HG02571 (cell line): ENCODE measurements at regions not wholly inside any gene's neighbourhood (a gene's known extent, or its start where the extent isn't known, plus 50 kb on each side); places are given as distances from the start of the nearest gene placed in this dataset.
"Not testable (repeated sequence)": the region's sequence is repeated elsewhere in the genome, so short reads cannot be mapped to it uniquely, and the experiment has no call there.

Experiments
- ATAC-seq: cut with Tn5 transposase; IDR thresholded peaks from one replicate; pipeline ENCODE4 v1.9.1; 2021; ENCODE audit warnings: mild to moderate bottlenecking, moderate library complexity; ENCODE audit not compliant: unreplicated experiment

DNA sequence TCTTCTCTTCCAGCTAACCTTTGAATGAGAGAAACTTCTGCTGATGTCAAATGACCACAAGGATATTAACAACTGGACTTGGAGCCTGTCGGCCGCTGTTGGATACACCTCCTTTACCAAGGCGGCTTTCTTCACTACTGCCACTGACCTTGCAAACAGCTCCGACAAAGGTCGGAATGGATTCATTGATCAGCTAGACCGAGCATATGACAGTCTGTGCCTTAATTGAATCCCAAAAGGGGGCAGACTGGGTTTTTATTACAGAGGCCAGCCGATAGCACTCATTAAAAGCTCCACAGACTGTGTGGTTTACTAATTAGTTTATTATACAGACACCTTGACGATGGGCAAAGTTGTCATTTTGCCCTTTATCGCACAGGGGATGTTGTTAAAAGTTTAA is 394.5 kb downstream of the RERGL start:
- ATAC-seq: no peak

DNA sequence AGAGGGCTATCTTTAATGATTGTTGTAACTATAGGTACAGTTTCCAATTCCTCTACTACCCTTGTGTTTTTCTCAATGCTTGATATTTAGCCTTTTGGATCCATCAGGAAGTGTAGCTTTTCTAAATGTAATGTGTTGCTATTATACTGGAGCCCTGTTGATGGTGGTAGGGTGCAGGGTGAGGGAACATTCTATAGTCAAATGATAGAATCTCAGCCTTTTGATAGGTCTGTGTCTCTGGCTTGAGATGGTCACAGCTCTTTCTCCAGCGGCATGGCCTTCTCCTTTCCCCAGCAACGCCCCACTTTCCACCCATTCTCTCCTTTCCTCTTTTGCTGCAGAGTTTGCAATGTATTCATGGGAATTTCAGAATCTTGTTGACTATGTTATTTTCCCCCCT is 398.6 kb downstream of the RERGL start:
- ATAC-seq: no peak

- no peak for ATAC-seq
Observed at GRCh38 chr12:17680220-17680619, 409.8 kb downstream of the RERGL start.

- no peak for ATAC-seq
Observed at GRCh38 chr12:17666641-17667324, 423.2 kb downstream of the RERGL start.

GRCh38 chr12:17665839-17666238 is 424.2 kb downstream of the RERGL start:
- ATAC-seq: no peak

DNA sequence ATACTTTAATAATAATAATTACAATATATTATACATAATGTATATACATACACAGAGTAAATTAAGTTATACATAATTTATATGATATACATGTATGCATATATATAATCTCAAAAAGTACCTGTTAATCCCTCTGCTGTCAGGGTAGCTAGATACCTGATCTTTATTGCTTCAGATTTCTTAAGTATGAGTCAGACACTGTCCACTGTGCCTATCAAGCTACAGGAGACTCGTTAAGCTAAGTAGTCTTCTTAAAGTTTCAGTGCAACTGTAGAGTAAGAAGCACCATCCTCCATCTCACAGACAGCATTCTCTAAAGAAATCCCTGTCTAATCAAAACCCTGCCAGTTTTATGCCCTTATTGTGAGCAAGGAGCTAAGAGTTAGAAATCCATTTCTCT is 428.7 kb downstream of the RERGL start:
- ATAC-seq: no peak

- no peak for ATAC-seq
Observed at GRCh38 chr12:17652436-17652835, 437.6 kb downstream of the RERGL start.

DNA sequence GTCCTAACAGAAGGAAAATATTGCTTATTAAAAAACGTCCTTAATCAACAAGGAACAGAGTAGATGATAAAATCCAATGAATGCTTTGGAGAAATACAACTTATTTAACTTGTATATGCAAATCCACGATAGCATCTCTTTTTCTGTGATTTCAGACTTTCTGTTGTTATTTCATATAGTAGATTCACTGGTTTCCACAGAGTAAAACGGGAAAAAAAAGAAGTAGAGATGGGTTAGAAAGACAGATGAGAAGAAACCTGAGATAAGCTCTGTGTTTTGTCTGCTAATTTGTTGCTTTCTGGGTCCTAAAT is 447.7 kb downstream of the RERGL start:
- ATAC-seq: no peak

DNA sequence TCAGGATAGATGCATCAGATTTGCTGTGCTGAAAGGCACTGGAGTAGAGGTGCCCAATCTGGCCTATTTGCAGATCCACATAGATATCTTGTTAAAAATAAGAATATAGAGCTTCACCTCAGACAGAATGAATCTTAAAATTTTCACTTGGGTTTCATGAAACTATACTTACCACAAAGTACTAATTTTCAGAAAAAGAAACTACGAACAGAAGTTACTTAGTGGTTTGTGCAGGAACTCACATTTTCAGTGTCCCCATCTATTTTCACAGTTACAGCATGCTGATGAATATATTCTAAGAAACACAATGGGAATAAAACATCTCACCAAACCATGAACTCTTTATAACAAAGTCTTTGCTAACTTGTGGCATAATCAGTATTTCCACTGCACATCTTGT is 449.4 kb downstream of the RERGL start:
- no peak for ATAC-seq

GRCh38 chr12:17618831-17619230 is 471.2 kb downstream of the RERGL start:
- no peak for ATAC-seq

DNA sequence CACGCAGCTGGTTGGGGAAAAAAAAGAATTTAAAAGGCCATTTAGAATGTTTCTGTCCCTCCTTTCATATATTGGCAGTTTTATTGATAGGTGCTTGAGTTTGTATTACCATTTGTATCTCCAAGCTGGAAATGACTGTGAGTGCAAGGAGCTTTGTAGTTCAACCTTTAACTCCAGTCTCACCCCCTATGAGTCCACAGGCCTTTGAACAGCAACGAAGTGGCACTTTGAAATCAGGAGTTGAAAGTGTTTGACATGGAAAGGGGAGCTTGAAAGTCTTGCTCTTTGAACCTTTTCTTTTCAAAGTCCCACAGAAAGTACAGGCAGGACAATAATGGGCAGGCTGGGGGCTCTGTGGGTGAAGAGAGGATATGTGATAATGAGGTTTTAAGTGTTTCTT is 480.3 kb downstream of the RERGL start:
- ATAC-seq: no peak

- no peak for ATAC-seq
Observed at GRCh38 chr12:17609153-17609552, 480.8 kb downstream of the RERGL start.

GRCh38 chr12:17595111-17595510 is 494.9 kb downstream of the RERGL start:
- ATAC-seq: no peak

DNA sequence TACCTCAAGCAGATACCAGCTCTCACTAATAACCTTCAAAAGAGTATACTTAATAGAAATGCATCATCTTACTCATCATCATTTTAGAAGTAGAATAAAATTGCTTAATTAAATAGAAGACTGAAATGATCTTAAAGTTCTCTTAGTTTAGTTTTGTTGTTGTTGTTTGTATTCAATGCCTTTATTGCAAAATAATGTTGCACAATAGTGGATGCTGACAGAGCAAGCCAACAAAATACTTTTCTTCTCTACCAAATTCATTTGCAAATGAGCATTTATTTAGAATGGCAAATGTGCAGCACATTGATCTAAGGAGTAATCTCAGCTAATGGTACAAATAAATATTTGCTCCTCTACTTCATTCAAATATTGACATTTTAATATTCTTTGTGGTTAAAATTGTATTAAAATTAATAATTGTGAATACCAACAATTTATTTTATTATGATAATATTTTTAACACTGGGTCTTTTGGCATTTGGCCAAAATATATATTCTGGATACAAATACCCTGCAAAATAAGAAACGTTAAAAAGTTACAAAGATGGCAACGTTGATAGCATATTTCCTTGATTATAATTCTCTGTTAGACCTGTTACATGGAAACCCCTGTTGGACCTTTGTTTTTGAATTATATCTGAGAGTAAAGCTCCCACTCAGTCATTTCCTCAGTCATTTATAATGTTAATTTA is 496.1 kb downstream of the RERGL start:
- no peak for ATAC-seq

DNA sequence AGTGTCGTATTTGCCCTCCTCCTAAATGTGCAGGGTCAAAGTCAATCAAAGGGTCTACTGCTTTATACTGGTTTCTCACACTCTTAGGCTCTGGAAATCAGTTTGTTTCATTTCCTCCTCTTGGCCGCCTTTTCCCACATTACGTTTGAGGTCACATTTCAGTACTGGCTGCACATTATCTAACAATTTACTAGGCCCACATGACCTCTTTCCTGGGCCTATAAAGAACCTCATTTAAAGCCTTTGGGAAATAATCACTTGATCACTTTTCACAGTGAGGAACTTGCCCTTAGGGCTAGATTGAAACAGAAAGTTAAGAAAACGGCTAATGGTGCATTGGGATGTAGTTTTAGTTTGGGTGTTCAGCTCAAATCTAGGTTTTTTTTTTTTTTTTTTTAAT is 497.5 kb downstream of the RERGL start:
- ATAC-seq: no peak

- ATAC-seq: no peak
Observed at GRCh38 chr12:17591005-17591681, 498.9 kb downstream of the RERGL start.

- ATAC-seq: no peak
Observed at GRCh38 chr12:17588968-17589367, 501.0 kb downstream of the RERGL start.

- ATAC-seq: no peak
Observed at GRCh38 chr12:17579205-17580026, 510.6 kb downstream of the RERGL start.

DNA sequence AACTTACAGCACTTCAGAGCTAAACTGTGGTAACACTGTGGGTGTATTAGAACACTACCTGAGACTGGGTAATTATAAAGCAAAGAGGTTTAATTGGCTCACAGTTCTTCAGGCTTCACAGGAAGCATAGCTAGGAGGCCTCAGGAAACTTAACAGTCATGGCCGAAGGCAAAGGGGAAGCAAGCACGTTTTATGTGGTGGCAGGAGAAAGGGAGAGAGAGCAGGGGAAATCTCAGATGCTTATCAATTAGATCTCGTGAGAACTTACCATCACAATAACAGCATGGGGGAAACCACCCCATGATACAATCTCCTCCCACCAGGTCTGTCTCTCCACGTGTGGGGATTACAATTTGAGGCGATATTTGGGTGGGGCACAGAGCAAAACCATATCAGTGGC is 512.6 kb downstream of the RERGL start:
- no peak for ATAC-seq

- no peak for ATAC-seq
Observed at GRCh38 chr12:17572250-17572649, 517.7 kb downstream of the RERGL start.

DNA sequence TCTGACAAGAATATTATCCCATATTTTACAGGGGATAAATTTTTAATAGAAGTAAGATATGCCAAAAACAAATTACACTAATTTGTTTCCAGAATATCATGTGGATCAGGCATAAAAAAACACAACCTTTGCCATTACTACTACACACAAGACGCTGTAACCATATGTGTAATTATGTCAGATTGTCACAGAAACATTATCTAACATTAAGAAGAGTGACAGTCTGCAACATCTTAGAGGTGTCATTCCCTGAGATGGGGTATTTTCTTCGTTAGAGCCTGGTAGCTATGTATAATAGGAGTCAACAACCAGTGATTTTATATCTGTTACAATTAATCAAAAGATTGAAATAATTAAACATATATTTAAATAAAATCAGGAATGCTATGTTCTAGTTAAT is 518.9 kb downstream of the RERGL start:
- ATAC-seq: no peak

DNA sequence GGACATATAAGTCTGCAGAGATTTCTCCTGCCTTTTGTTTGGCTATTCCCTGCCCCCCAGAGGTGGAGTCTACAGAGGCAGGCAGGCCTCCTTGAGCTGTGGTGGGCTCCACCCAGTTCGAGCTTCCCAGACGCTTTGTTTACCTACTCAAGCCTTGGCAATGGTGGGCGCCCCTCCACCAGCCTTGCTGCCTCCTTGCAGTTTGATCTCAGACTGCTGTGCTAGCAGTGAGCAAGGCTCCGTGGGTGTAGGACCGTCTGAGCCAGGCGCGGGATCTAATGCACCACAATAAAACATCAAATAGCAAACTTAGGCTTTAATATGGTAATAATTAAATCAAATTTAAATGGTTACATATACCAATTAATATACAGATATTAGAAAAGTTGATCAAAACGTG is 525.4 kb downstream of the RERGL start:
- ATAC-seq: not testable (repeated sequence)
